ENCODE measurements at regions not wholly inside any gene's neighbourhood (a gene's known extent, or its start where the extent isn't known, plus 50 kb on each side); places are given as distances from the start of the nearest gene placed in this dataset.

- no peak for DNase-seq (ENCODE audit: low spot score)
Observed at GRCh38 chr2:128554151-128554769, 235.6 kb upstream of the HS6ST1 start.

- DNase-seq (ENCODE audit: low spot score): no peak
Observed at GRCh38 chr2:128555433-128555832, 236.8 kb upstream of the HS6ST1 start.

- DNase-seq (ENCODE audit: low spot score): no peak
Observed at GRCh38 chr2:128556089-128556488, 237.4 kb upstream of the HS6ST1 start.

- DNase-seq (ENCODE audit: low spot score): no peak
Observed at GRCh38 chr2:128556633-128557032, 238.0 kb upstream of the HS6ST1 start.

- no peak for DNase-seq (ENCODE audit: low spot score)
Observed at GRCh38 chr2:128557069-128557468, 238.4 kb upstream of the HS6ST1 start.

GRCh38 chr2:128557831-128558241, 239.2 kb upstream of the HS6ST1 start:
- no peak for DNase-seq (ENCODE audit: low spot score)

- DNase-seq (ENCODE audit: low spot score): no peak
Observed at GRCh38 chr2:128558441-128558840, 239.8 kb upstream of the HS6ST1 start.

GRCh38 chr2:128558895-128559532, 240.3 kb upstream of the HS6ST1 start:
- no peak for DNase-seq (ENCODE audit: low spot score)

- DNase-seq (ENCODE audit: low spot score): no peak
Observed at GRCh38 chr2:128559533-128560515, 241.2 kb upstream of the HS6ST1 start.

GRCh38 chr2:128560718-128561117, 242.1 kb upstream of the HS6ST1 start:
- DNase-seq (ENCODE audit: low spot score): no peak

GRCh38 chr2:128562471-128563347, 244.0 kb upstream of the HS6ST1 start:
- DNase-seq (ENCODE audit: low spot score): no peak

GRCh38 chr2:128563348-128563687, 244.7 kb upstream of the HS6ST1 start:
- DNase-seq (ENCODE audit: low spot score): no peak

GRCh38 chr2:128564131-128564530, 245.5 kb upstream of the HS6ST1 start:
- DNase-seq (ENCODE audit: low spot score): no peak

- no peak for DNase-seq (ENCODE audit: low spot score)
Observed at GRCh38 chr2:128564551-128564950, 245.9 kb upstream of the HS6ST1 start.

- DNase-seq (ENCODE audit: low spot score): no peak
Observed at GRCh38 chr2:128565441-128565840, 246.8 kb upstream of the HS6ST1 start.

GRCh38 chr2:128566671-128567070, 248.0 kb upstream of the HS6ST1 start:
- DNase-seq (ENCODE audit: low spot score): no peak

- DNase-seq (ENCODE audit: low spot score): no peak
Observed at GRCh38 chr2:128568106-128568505, 249.4 kb upstream of the HS6ST1 start.

- DNase-seq (ENCODE audit: low spot score): no peak
Observed at GRCh38 chr2:128573116-128573515, 254.4 kb upstream of the HS6ST1 start.

GRCh38 chr2:128573531-128573930, 254.9 kb upstream of the HS6ST1 start:
- DNase-seq (ENCODE audit: low spot score): no peak

GRCh38 chr2:128577141-128577930, 258.7 kb upstream of the HS6ST1 start:
- DNase-seq (ENCODE audit: low spot score): no peak

Measured in activated CD4-positive, alpha-beta T cell treated with anti-CD3 and anti-CD28 coated beads, Interleukin-2, Interleukin-4, amounts not matched to agents 100 ng/mL and 50 ng/mL, durations not matched to agents 16 hours and 8 hours (primary cell).